ENCODE measurements at regions not wholly inside any gene's neighbourhood (a gene's known extent, or its start where the extent isn't known, plus 50 kb on each side); places are given as distances from the start of the nearest gene placed in this dataset.

- no peak for TF ChIP-seq CTCF (IDR thresholded peaks at IDR 0.05)
These were observed 194.8 kb upstream of the DCN start for GRCh38 chr12:91377436-91377835.

DNA sequence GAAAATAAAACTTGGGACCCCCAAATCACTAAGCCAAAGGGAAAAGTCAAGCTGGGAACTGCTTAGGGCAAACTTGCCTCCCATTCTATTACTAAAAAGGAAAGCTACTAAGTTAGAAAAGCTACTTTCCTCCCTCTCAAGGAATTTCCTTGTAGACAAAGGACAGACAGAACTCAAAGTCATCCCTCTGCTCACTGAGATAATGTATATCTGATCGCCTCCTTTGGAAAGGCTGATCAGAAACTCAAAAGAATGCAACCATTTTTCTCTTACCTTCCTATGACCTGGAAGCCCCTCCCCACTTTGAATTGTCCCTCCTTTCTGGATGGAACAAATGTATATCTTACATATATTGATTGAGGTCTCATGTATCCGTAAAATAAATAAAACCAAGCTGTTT is 190.5 kb upstream of the DCN start:
- TF ChIP-seq CTCF (IDR thresholded peaks at IDR 0.05), result no peak

GRCh38 chr12:91370086-91370868 is 187.7 kb upstream of the DCN start:
- no peak for TF ChIP-seq CTCF (IDR thresholded peaks at IDR 0.05)

GRCh38 chr12:91368613-91369012 is 186.0 kb upstream of the DCN start:
- no peak for TF ChIP-seq CTCF (IDR thresholded peaks at IDR 0.05)

DNA sequence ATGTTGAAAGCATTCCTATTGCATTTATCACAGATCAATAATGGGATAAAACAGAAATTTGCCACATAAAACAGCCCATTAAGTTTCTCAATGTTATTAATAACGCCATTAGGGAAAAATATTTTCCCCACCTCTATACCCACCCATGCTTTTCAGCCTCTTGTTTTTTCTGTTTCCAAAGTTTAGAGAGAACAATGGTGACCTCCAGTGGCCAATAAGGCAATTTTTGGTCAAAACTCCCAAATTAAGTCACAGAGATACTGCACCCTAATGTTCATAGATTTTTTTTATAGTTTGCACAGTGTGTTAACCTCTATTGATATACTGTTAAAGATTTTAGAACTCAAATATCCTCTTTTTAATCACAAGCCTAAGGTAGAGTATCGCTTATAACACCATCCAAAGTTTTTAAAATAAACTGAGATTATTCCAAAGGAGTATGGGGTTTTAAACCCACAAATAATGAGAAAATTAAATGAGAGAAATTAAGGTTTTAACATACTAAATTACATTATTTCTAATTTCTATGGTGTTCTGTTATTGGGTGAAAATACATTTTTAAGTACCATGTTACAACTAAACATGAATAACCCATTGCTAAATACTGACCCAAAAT is 184.7 kb upstream of the DCN start:
- TF ChIP-seq CTCF (IDR thresholded peaks at IDR 0.05), result peak; percentile 59

DNA sequence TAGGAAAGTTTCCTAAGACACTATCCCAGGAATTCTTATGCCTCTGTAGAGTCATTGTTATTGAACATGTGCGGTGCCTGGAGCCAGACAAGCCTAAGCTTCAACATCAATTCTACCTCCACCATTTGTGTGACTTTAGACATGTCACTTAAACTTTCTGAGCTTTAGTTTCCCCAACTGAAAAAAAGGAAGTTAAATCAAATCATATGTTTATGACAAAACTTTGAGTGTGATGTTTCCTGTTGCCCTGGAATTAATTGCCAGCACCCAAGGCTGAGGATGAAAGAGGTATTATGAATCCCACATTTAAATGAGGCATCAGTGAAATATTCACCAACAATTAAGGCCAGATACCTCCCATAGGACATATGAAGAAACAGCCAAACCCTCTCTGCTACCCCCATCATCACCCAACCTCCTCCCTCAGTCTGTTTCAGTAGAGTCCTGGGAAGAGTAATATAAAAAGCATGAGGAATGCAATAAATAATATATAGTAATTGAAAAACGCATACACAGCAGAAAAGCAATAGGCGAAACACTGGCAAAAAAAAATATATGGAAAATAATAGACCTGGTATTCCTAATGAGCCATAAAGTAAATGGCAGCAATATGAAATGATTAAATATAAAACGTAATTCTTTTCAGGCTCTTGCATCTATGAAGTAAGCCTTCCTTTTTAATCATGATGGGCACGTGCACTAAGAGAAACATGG is 182.0 kb upstream of the DCN start:
- TF ChIP-seq CTCF (IDR thresholded peaks at IDR 0.05), result no peak

GRCh38 chr12:91361864-91362263 is 179.2 kb upstream of the DCN start:
- peak; percentile 62 for TF ChIP-seq CTCF (IDR thresholded peaks at IDR 0.05)
